Hematopoietic multipotent progenitor cell treated with erythropoietin and hydrocortisone succinate and interleukin-3 and kit ligand, for 15 days (in vitro differentiated cells): ENCODE measurements at regions not wholly inside any gene's neighbourhood (a gene's known extent, or its start where the extent isn't known, plus 50 kb on each side); places are given as distances from the start of the nearest gene placed in this dataset.

Source experiments
- DNase-seq: peaks from one replicate; pipeline ENCODE4 v3.0.0-alpha.2; 2015; ENCODE audit warnings: low spot score

- DNase-seq = no peak
Observed at GRCh38 chr16:72317446-72317845, 145.5 kb upstream of the PMFBP1 start.

- DNase-seq = no peak
Observed at GRCh38 chr16:72313903-72314302, 141.9 kb upstream of the PMFBP1 start.

- no peak for DNase-seq
Observed at GRCh38 chr16:72312828-72313227, 140.9 kb upstream of the PMFBP1 start.

- DNase-seq = no peak
Observed at GRCh38 chr16:72311426-72311825, 139.5 kb upstream of the PMFBP1 start.

- no peak for DNase-seq
Observed at GRCh38 chr16:72309001-72309400, 137.0 kb upstream of the PMFBP1 start.

GRCh38 chr16:72308396-72308795, 136.4 kb upstream of the PMFBP1 start:
- no peak for DNase-seq

GRCh38 chr16:72302332-72302731, 130.4 kb upstream of the PMFBP1 start:
- no peak for DNase-seq

DNA sequence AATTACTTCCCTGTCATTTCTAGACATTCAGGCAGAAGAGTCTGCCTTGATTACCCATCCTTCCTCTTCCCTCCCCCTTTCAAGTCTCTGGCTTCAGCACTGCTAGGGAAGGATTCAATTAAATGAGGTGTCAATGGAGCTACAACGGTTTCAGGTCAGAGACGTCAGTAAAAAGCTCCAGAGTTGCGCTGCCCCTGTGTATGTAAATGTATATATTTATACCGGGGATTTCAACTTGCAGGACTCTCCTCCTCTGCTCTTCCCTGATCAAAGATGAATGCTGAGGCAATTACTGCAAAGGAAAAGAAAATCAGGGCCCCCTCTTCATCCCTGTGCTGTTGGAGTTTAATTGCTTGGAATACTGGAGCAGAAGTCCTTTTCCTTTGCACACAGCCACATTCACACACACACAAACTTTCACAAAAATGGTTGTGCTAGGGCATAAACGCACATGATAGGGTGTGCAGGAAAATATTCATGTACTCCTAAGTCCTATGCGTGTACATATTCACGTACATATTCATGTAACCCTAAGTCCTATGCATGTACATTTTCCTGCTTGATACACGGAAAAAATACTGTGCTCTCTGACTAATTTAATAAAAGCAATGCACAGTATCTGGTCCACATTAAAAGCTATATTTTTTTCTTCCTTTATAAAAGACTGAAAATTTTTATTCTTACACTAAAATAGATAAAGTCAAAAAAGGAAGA, 129.7 kb upstream of the PMFBP1 start:
- DNase-seq = no peak

GRCh38 chr16:72300892-72301291, 128.9 kb upstream of the PMFBP1 start:
- DNase-seq = no peak

GRCh38 chr16:72299684-72300243, 127.8 kb upstream of the PMFBP1 start:
- DNase-seq = no peak

DNA sequence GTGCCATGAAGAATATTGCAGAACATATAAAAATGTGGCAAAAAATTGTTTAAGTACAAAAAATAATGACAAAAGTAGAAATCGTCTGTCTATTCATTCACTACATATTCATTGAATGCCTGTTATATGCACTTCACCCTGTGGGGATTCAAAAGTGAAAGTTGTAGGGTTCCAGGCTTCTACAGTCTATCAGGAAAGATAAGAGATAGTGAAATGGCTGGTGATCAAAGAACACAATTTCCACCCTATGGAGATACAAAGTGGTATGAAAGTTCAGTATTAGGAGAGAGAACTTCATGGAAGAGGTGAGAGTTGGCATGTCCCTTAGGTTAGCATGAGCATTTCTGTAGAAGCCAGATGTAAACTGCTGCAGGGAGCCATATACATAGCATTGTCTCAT, 127.0 kb upstream of the PMFBP1 start:
- DNase-seq = no peak

GRCh38 chr16:72295914-72296313, 124.0 kb upstream of the PMFBP1 start:
- DNase-seq = no peak

DNA sequence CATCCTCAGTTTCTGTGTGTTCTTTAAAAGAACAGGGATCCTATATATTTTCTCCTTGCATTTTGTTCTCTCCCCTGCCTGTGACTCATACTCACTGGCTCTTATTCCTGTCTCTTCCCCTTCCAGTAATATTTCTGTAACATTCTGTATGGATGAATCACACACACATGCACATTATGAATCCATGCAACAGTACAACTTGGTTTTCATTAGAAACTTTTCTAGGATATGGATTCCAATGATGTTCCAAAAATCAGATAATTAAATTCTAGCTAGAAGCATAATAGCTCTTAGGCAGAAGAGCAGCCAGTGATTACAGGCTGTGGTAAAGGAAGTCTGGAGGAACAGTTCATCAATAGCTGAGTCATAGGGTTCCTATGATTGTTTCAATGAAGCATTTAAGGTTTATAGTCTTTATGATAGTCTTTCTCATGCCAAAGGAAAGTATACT, 119.6 kb upstream of the PMFBP1 start:
- no peak for DNase-seq

- no peak for DNase-seq
Observed at GRCh38 chr16:72291121-72291520, 119.2 kb upstream of the PMFBP1 start.

DNA sequence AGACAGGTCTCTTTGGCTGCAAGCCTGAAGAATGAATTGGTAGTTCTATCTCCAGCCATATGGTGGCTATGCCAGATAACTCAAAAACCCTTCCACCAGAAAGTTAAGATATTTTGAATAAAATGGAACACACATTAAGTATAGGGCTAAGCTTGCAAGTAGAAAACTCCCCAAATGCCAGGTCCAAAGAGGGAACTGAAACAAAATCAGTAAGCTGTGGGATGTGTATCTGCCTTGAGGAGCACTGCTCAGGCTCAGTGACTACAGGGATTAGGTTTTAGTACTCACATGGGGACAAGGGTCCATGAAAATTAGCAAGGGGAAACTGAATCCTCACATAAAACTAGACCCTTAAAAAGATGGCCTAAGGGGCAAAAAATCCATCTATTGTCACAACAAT, 115.7 kb upstream of the PMFBP1 start:
- DNase-seq = no peak

GRCh38 chr16:72286936-72287620, 115.1 kb upstream of the PMFBP1 start:
- DNase-seq = no peak

- no peak for DNase-seq
Observed at GRCh38 chr16:72285728-72286127, 113.8 kb upstream of the PMFBP1 start.

DNA sequence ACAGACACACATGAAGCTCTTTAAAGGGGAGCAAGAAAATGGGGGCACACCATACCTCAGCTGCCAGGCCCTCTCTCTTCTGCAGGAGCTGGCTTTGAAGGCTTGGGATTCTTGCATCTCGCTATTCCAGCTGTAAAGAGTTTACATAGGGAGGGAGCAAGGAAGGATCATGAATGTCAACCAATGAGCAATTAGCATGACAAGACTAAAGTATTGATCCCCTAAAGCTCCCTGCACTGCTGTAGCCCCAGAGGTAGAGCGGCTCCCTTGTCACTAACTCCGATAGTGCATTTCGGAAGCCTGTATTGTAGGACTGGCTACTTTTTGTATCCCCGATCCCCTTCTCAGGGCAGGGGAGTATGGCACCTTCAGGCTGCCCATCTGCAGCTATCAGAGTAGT, 113.4 kb upstream of the PMFBP1 start:
- no peak for DNase-seq

DNA sequence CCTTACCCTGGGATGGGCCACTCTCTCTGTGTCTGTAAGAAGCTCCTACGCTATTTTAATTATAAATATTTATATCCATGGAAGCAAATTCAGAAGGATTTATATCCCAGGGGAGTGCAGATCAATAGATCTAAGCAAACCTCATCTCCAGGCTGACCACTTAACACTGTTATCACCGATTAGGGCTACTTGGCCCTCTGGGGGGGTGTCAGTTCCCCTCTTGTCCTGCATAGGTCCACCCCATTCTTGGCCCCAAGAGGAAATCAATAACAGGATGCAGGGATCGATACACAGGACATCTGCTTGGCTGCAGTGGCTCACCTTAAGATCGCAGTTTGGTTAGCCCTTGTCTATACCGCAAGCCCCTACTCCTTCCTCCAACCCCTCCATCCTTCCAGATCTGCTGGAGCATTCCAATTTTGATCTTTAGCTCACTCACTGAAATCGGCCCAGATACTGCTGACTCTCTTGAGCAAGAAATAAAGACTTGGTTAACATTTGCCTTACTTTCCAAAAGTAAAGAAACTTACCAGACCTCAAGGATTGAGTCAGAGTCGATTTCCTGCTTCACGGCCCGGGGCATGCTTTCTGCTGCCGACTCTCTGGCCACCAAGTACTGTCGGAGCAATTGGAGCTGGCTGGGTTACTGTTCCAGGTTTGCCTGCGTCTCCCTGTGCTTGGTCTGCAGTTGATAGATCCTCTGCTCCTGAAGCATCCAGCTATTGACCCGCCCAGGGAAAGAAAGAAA, 112.3 kb upstream of the PMFBP1 start:
- DNase-seq = no peak

DNA sequence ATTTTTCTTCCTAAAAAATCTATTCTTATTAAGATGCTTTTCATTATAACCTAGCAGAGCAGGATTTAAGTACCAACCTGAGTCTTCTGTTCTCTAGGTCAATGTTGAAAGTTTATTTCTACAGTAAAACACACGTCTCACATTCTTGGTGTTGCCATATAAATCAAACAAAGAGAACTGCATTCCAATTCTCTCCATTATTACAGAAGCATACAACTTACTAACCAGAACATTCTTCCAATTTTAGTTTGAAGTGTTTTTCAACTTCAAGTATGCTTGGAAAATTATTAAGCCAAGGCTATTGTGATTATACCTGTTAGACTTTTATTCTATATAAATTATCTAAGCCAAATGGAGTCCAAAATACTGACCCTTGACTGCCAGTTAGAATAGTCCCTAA, 110.4 kb upstream of the PMFBP1 start:
- no peak for DNase-seq

- no peak for DNase-seq
Observed at GRCh38 chr16:72278301-72278700, 106.3 kb upstream of the PMFBP1 start.

GRCh38 chr16:72277749-72278148, 105.8 kb upstream of the PMFBP1 start:
- no peak for DNase-seq
